Left ventricle myocardium inferior (tissue), 1 donor: ENCODE measurements at regions not wholly inside any gene's neighbourhood (a gene's known extent, or its start where the extent isn't known, plus 50 kb on each side); places are given as distances from the start of the nearest gene placed in this dataset.

Source experiments
- DNase-seq: peaks from one replicate; pipeline ENCODE4 v3.0.0-alpha.2; 2020
- H3K27ac ChIP-seq: fragments of 200-600 bp; replicated peaks from 2 replicates; pipeline ENCODE4 v1.8.0; 2021
- H3K27me3 ChIP-seq: fragments of 200-600 bp; 2 replicates; pipeline ENCODE4 v1.8.0; 2021; ENCODE audit warnings: low read depth
- H3K36me3 ChIP-seq: fragments of 200-600 bp; 2 replicates; pipeline ENCODE4 v1.8.0; 2021
- H3K4me1 ChIP-seq: fragments of 200-600 bp; 2 replicates; pipeline ENCODE4 v1.8.0; 2021
- H3K4me3 ChIP-seq: fragments of 200-600 bp; 2 replicates; pipeline ENCODE4 v1.8.0; 2021; ENCODE audit warnings: mild to moderate bottlenecking, moderate library complexity
- H3K9me3 ChIP-seq: fragments of 200-600 bp; replicated peaks from 2 replicates; pipeline ENCODE4 v1.8.0; 2021
- intact Hi-C: fragments of 100-400 bp; cut with micrococcal nuclease; formaldehyde crosslinking; loops from one replicate; pipeline ENCODE4 v1.11.0; 2022
- TF ChIP-seq, protein P1 (sequence below): fragments of 200-600 bp; IDR thresholded peaks from 2 replicates; pipeline ENCODE4 v1.8.0; 2021; ENCODE audit warnings: antibody characterized with exemption, mild to moderate bottlenecking, borderline replicate concordance
- donor health status: DM: no; HTN: yes; CAD: no; lungs with severe emphysema.

GRCh38 chr6:147654103-147654845, 145.8 kb downstream of the SAMD5 start:
- intact Hi-C loops: loop anchor here (10.0 kb wide), 1 partner anchor 149 kb away; the partner anchor contains the start of gene SAMD5
- Histone ChIP-seq H3K27me3 (no peaks in the 10 kb centered on the region), H3K9me3 (no peaks in the 10 kb centered on the region), H3K4me3 (no peak overlapping the region), H3K27ac (no peak overlapping the region), H3K36me3 (no peaks in the 10 kb centered on the region), H3K4me1 (peaks cover 10% of the 10 kb centered on the region)
- no peak for DNase-seq
- TF ChIP-seq, protein P1, sequence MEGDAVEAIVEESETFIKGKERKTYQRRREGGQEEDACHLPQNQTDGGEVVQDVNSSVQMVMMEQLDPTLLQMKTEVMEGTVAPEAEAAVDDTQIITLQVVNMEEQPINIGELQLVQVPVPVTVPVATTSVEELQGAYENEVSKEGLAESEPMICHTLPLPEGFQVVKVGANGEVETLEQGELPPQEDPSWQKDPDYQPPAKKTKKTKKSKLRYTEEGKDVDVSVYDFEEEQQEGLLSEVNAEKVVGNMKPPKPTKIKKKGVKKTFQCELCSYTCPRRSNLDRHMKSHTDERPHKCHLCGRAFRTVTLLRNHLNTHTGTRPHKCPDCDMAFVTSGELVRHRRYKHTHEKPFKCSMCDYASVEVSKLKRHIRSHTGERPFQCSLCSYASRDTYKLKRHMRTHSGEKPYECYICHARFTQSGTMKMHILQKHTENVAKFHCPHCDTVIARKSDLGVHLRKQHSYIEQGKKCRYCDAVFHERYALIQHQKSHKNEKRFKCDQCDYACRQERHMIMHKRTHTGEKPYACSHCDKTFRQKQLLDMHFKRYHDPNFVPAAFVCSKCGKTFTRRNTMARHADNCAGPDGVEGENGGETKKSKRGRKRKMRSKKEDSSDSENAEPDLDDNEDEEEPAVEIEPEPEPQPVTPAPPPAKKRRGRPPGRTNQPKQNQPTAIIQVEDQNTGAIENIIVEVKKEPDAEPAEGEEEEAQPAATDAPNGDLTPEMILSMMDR: no peak

- intact Hi-C loops: no loop called here
Measured at GRCh38 chr6:147660334-147661311, 152.1 kb downstream of the SAMD5 start.

GRCh38 chr6:147662646-147663045, 154.2 kb downstream of the SAMD5 start:
- no peak for DNase-seq
- Histone ChIP-seq H3K9me3 (no peaks in the 10 kb centered on the region), H3K4me1 (no peaks in the 10 kb centered on the region), H3K4me3 (no peak overlapping the region), H3K27me3 (no peaks in the 10 kb centered on the region), H3K27ac (no peak overlapping the region), H3K36me3 (no peaks in the 10 kb centered on the region)
- intact Hi-C loops: no loop called here
- TF ChIP-seq, protein P1: no peak

More at GRCh38 chr6:147660334-147661311, 152.1 kb downstream of the SAMD5 start:
- Histone ChIP-seq H3K9me3 (no peaks in the 10 kb centered on the region), H3K27ac (no peak overlapping the region), H3K4me3 (no peak overlapping the region), H3K27me3 (no peaks in the 10 kb centered on the region), H3K36me3 (no peaks in the 10 kb centered on the region), H3K4me1 (no peaks in the 10 kb centered on the region)
- no peak for DNase-seq
- TF ChIP-seq, protein P1: no peak

GRCh38 chr6:147664092-147664491, 155.6 kb downstream of the SAMD5 start:
- Histone ChIP-seq H3K9me3 (peaks cover 3% of the 10 kb centered on the region), H3K4me1 (no peaks in the 10 kb centered on the region), H3K27me3 (no peaks in the 10 kb centered on the region), H3K4me3 (no peak overlapping the region), H3K27ac (no peak overlapping the region), H3K36me3 (no peaks in the 10 kb centered on the region)
- TF ChIP-seq, protein P1: no peak
- intact Hi-C loops: no loop called here
- DNase-seq: no peak

GRCh38 chr6:147666255-147666654, 157.8 kb downstream of the SAMD5 start:
- no peak overlapping the region for H3K4me3 ChIP-seq
- no peak overlapping the region for H3K27ac ChIP-seq
- intact Hi-C loops: no loop called here
- H3K4me1 ChIP-seq: no peaks in the 10 kb centered on the region
- H3K36me3 ChIP-seq: no peaks in the 10 kb centered on the region
- no peak for DNase-seq
- TF ChIP-seq, protein P1: no peak
- peaks cover 24% of the 10 kb centered on the region for H3K9me3 ChIP-seq
- no peaks in the 10 kb centered on the region for H3K27me3 ChIP-seq
